Heart left ventricle (tissue), 13 donors: ENCODE measurements at regions not wholly inside any gene's neighbourhood (a gene's known extent, or its start where the extent isn't known, plus 50 kb on each side); places are given as distances from the start of the nearest gene placed in this dataset.
"Not testable (repeated sequence)": the region's sequence is repeated elsewhere in the genome, so short reads cannot be mapped to it uniquely, and the experiment has no call there.

Experiments used
- POLR2A ChIP-seq, 2 donors: fragments of 450-650 bp; IDR thresholded peaks; one replicate each; pipeline ENCODE4 v1.6.1; 2017; ENCODE audit warnings: antibody characterized with exemption in 2 of 2, mild to moderate bottlenecking in 2 of 2, moderate library complexity in 2 of 2
- TF ChIP-seq, protein P1 (sequence below), 12 donors: fragments of 200-600 bp; sonication (generic) in 4 of 12; IDR thresholded peaks; one replicate each; pipeline versions ENCODE4 v1.5.0 to v1.8.0; 2018 to 2022; ENCODE audit warnings: antibody characterized with exemption in 12 of 12, mild to moderate bottlenecking in 5 of 12
- donor health status: ischemic (EF 13 %, LVEDD 7.1; RV severe dilation, severe dysfunction).
- donor health status: DM: no; HTN: yes; CAD: no.
- donor health status: DM: no; HTN: no; CAD: no.
- donor health status: ischemic (EF 25% LVEDD 6.9; RV normal size, moderate dysfunction).
- donor health status: ischemic (EF 25% LVEDD 5.7; RV mildly dilated, moderate dysfunction).
- donor health status: ischemic (EF 35%, LVEDD 5.7; RV mildly dilated, moderate dysfunction).
- donor health status: nonischemic (EF 11% LVEDD 7.7; RV severe dilation, severe dysfunction).
- donor health status: DM: yes; HTN: yes; CAD: no.
- donor health status: PGD.
- donor health status: ischemic (EF 29% LVEDD 5.4; RV normal size, mild dysfunction).
- donor health status: nonischemic (EF 23%, LVEDD 6.1; RV moderate dilation, normal function).

GRCh38 chr9:63787454-63787853 is 1497.6 kb downstream of the FOXD4L5 start:
- TF ChIP-seq, protein P1, sequence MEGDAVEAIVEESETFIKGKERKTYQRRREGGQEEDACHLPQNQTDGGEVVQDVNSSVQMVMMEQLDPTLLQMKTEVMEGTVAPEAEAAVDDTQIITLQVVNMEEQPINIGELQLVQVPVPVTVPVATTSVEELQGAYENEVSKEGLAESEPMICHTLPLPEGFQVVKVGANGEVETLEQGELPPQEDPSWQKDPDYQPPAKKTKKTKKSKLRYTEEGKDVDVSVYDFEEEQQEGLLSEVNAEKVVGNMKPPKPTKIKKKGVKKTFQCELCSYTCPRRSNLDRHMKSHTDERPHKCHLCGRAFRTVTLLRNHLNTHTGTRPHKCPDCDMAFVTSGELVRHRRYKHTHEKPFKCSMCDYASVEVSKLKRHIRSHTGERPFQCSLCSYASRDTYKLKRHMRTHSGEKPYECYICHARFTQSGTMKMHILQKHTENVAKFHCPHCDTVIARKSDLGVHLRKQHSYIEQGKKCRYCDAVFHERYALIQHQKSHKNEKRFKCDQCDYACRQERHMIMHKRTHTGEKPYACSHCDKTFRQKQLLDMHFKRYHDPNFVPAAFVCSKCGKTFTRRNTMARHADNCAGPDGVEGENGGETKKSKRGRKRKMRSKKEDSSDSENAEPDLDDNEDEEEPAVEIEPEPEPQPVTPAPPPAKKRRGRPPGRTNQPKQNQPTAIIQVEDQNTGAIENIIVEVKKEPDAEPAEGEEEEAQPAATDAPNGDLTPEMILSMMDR (IDR thresholded peaks at IDR 0.05): not testable (repeated sequence)
- not testable (repeated sequence) for TF ChIP-seq POLR2A (IDR thresholded peaks at IDR 0.05)
